ENCODE measurements at regions not wholly inside any gene's neighbourhood (a gene's known extent, or its start where the extent isn't known, plus 50 kb on each side); places are given as distances from the start of the nearest gene placed in this dataset.

- no peak for DNase-seq
Observed at GRCh38 chr2:4618141-4618540, 914.8 kb downstream of the DCDC2C start.

- no peak for DNase-seq
Observed at GRCh38 chr2:4618630-4619228, 915.4 kb downstream of the DCDC2C start.

- no peak for DNase-seq
Observed at GRCh38 chr2:4628998-4629501, 925.7 kb downstream of the DCDC2C start.

GRCh38 chr2:4635289-4635688 is 931.9 kb downstream of the DCDC2C start:
- no peak for DNase-seq

- no peak for DNase-seq
Observed at GRCh38 chr2:4653991-4654390, 950.6 kb downstream of the DCDC2C start.

GRCh38 chr2:4656326-4656725 is 953.0 kb downstream of the DCDC2C start:
- DNase-seq = no peak

GRCh38 chr2:4662161-4662779 is 958.9 kb downstream of the DCDC2C start:
- DNase-seq = no peak

- no peak for DNase-seq
Observed at GRCh38 chr2:4668381-4668780, 965.0 kb downstream of the DCDC2C start.

GRCh38 chr2:4670331-4670730 is 967.0 kb downstream of the DCDC2C start:
- no peak for DNase-seq

GRCh38 chr2:4673025-4673489 is 969.7 kb downstream of the DCDC2C start:
- no peak for DNase-seq

GRCh38 chr2:4674007-4674406 is 970.6 kb downstream of the DCDC2C start:
- no peak for DNase-seq

GRCh38 chr2:4675295-4675694 is 971.9 kb downstream of the DCDC2C start:
- DNase-seq = no peak

- no peak for DNase-seq
Observed at GRCh38 chr2:4678927-4679326, 975.6 kb downstream of the DCDC2C start.

- no peak for DNase-seq
Observed at GRCh38 chr2:4679391-4679790, 976.0 kb downstream of the DCDC2C start.

GRCh38 chr2:4684921-4685320 is 981.5 kb downstream of the DCDC2C start:
- DNase-seq = no peak

- DNase-seq = no peak
Observed at GRCh38 chr2:4690913-4691312, 987.5 kb downstream of the DCDC2C start.

- DNase-seq = no peak
Observed at GRCh38 chr2:4693266-4693665, 989.9 kb downstream of the DCDC2C start.

- DNase-seq = no peak
Observed at GRCh38 chr2:4695281-4695861, 992.0 kb downstream of the DCDC2C start.

GRCh38 chr2:4715065-4715464 is 977.1 kb upstream of the SOX11 start:
- DNase-seq = no peak

- no peak for DNase-seq
Observed at GRCh38 chr2:4718777-4719176, 973.4 kb upstream of the SOX11 start.

GRCh38 chr2:4725618-4726017 is 966.6 kb upstream of the SOX11 start:
- DNase-seq = no peak

GRCh38 chr2:4732560-4732959 is 959.6 kb upstream of the SOX11 start:
- DNase-seq = no peak

- no peak for DNase-seq
Observed at GRCh38 chr2:4745056-4745991, 946.9 kb upstream of the SOX11 start.

Measured in SIG-M5 (cell line).